GM23248 (cell line): ENCODE measurements at regions not wholly inside any gene's neighbourhood (a gene's known extent, or its start where the extent isn't known, plus 50 kb on each side); places are given as distances from the start of the nearest gene placed in this dataset.

Source experiments
- EZH2 ChIP-seq: fragments of 200-600 bp; sonication (generic); IDR thresholded peaks from 2 replicates; pipeline ENCODE4 v1.6.1; 2018; ENCODE audit warnings: antibody characterized with exemption, mild to moderate bottlenecking; ENCODE audit not compliant: insufficient read depth, poor library complexity, severe bottlenecking
- EZH2phosphoT487 ChIP-seq: fragments of 200-600 bp; sonication (generic); IDR thresholded peaks from 2 replicates; pipeline ENCODE4 v1.6.1; 2018; ENCODE audit warnings: antibody characterized with exemption, moderate library complexity, mild to moderate bottlenecking, low read depth; ENCODE audit not compliant: insufficient read depth

DNA sequence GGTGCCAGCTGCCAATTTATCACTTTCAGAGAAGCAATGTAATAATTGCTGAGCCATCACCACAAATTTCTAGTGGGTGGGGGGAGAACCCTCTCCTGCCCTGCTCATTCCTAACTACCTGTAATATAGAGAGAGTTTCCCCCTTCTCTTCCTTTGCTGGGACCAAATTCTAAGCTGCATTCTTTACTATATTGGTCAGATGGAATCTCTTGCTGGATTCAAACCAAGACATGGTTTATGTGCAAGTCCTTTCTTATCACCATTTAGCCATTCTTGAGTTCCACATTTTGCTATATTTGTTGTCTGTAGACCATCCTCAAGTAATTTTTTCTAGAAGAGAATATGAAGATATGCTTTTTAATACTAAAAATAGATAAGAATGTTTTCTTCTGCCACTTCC, 452.1 kb downstream of the MN1 start:
- TF ChIP-seq EZH2 (no peak), EZH2phosphoT487 (no peak)
